GM21381 (cell line): ENCODE measurements at regions not wholly inside any gene's neighbourhood (a gene's known extent, or its start where the extent isn't known, plus 50 kb on each side); places are given as distances from the start of the nearest gene placed in this dataset.
"Not testable (repeated sequence)": the region's sequence is repeated elsewhere in the genome, so short reads cannot be mapped to it uniquely, and the experiment has no call there.

Experiments
- ATAC-seq: cut with Tn5 transposase; IDR thresholded peaks from one replicate; pipeline ENCODE4 v1.9.1; 2021; ENCODE audit warnings: mild to moderate bottlenecking, moderate library complexity; ENCODE audit not compliant: unreplicated experiment

GRCh38 chr1:242738702-242739645 lies 214.5 kb upstream of the PLD5 start:
- ATAC-seq: no peak

- no peak for ATAC-seq
Measured at GRCh38 chr1:242736611-242737010, 212.1 kb upstream of the PLD5 start.

- no peak for ATAC-seq
Measured at GRCh38 chr1:242735323-242735722, 210.8 kb upstream of the PLD5 start.

- ATAC-seq: no peak
Measured at GRCh38 chr1:242731446-242731845, 206.9 kb upstream of the PLD5 start.

- ATAC-seq: no peak
Measured at GRCh38 chr1:242728696-242729095, 204.2 kb upstream of the PLD5 start.

GRCh38 chr1:242723044-242723716 lies 198.7 kb upstream of the PLD5 start:
- no peak for ATAC-seq

GRCh38 chr1:242718967-242719366 lies 194.5 kb upstream of the PLD5 start:
- ATAC-seq: no peak

- ATAC-seq: no peak
Measured at GRCh38 chr1:242712248-242712647, 187.8 kb upstream of the PLD5 start.

- ATAC-seq: no peak
Measured at GRCh38 chr1:242710847-242711246, 186.3 kb upstream of the PLD5 start.

- ATAC-seq: no peak
Measured at GRCh38 chr1:242710286-242710685, 185.8 kb upstream of the PLD5 start.

- no peak for ATAC-seq
Measured at GRCh38 chr1:242703467-242703866, 179.0 kb upstream of the PLD5 start.

GRCh38 chr1:242692988-242693387 lies 168.5 kb upstream of the PLD5 start:
- no peak for ATAC-seq

- no peak for ATAC-seq
Measured at GRCh38 chr1:242691610-242691945, 167.1 kb upstream of the PLD5 start.

GRCh38 chr1:242690849-242691609 lies 166.5 kb upstream of the PLD5 start:
- ATAC-seq: no peak

- ATAC-seq: no peak
Measured at GRCh38 chr1:242689378-242689777, 164.9 kb upstream of the PLD5 start.

- no peak for ATAC-seq
Measured at GRCh38 chr1:242674951-242675645, 150.6 kb upstream of the PLD5 start.

- ATAC-seq: no peak
Measured at GRCh38 chr1:242673652-242674051, 149.2 kb upstream of the PLD5 start.

GRCh38 chr1:242673165-242673564 lies 148.7 kb upstream of the PLD5 start:
- not testable (repeated sequence) for ATAC-seq

GRCh38 chr1:242670019-242670418 lies 145.5 kb upstream of the PLD5 start:
- no peak for ATAC-seq

- ATAC-seq: no peak
Measured at GRCh38 chr1:242662886-242663285, 138.4 kb upstream of the PLD5 start.

- ATAC-seq: not testable (repeated sequence)
Measured at GRCh38 chr1:242653772-242654171, 129.3 kb upstream of the PLD5 start.
